Urinary bladder (tissue), 3 donors: ENCODE measurements at regions not wholly inside any gene's neighbourhood (a gene's known extent, or its start where the extent isn't known, plus 50 kb on each side); places are given as distances from the start of the nearest gene placed in this dataset.

Source experiments
- DNase-seq: peaks from one replicate; pipeline ENCODE4 v3.0.0-alpha.2; 2015; ENCODE audit errors: extremely low spot score
- H3K27ac ChIP-seq: one replicate; pipeline ENCODE4 v1.5.1; 2013; ENCODE audit warnings: low read depth, mild to moderate bottlenecking, moderate library complexity
- H3K36me3 ChIP-seq: one replicate; pipeline ENCODE4 v1.6.1; 2013; ENCODE audit warnings: mild to moderate bottlenecking, moderate library complexity; ENCODE audit not compliant: insufficient read depth
- H3K4me1 ChIP-seq: one replicate; pipeline ENCODE4 v1.6.1; 2013; ENCODE audit warnings: mild to moderate bottlenecking, moderate library complexity; ENCODE audit not compliant: insufficient read depth
- H3K4me3 ChIP-seq: one replicate; pipeline ENCODE4 v1.5.1; 2013; ENCODE audit warnings: low read depth, low read length
- WGBS: extraction: QIAGEN DNeasy Blood & Tissue Kit; methylation state at CpG from one replicate; pipeline ENCODE4 v1.1.7; 2013; 5-methylcytosine and 5-hydroxymethylcytosine counted together
- donor health status: healthy with polysubstance abuse.
- donor health status: healthy.

DNA sequence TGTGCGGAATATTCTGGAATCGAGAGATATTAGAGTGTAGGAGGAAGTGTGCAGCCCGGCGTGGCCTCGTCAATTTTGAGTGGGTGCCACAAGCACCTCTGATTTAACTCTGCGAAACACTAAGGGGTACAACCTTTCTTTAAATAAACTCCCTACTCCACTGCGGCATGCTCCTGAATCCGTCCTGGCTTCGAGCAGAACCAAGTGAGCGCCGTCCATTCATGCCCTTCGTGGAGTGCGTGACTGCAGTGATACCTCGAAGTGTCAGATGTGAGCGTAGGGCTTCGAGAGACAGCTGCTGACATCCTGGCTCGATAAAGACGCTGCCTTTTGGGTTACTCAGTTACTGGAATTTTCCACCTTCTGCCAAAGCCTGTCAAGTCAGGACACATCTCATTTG, 128.8 kb downstream of the FOXL1 start:
- 89% methylated on average over 18 of the region's 18 CpGs for WGBS
- no peak for DNase-seq
- no peak overlapping the region for H3K27ac ChIP-seq

DNA sequence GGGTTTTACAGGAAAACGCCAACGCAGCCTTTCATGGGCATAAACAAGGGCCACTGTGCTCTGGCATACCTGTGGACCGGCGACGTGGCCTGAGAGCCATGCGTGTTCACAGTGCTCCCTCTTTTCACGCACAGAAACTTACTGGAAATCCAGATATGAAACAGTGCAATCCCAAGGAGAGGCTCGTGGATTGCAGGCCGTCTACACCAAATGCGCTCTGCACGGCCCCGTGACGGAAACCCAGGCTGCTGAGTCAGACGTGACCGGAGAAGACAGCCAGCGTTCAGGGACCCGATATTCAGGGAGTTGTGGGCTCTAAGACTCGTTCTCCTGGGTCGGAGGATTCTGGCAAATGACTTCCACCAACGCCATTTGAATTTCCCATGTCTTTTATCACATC, 129.2 kb downstream of the FOXL1 start:
- H3K36me3 ChIP-seq = no peaks in the 10 kb centered on the region
- H3K27ac ChIP-seq = no peak overlapping the region
- no peak overlapping the region for H3K4me3 ChIP-seq
- H3K4me1 ChIP-seq = no peaks in the 10 kb centered on the region
- 87% methylated on average over 20 of the region's 20 CpGs for WGBS
- DNase-seq = no peak

More for the DNA sequence above, 128.8 kb downstream of the FOXL1 start:
- Histone ChIP-seq H3K4me1 (no peaks in the 10 kb centered on the region), H3K36me3 (no peaks in the 10 kb centered on the region), H3K4me3 (no peak overlapping the region)

DNA sequence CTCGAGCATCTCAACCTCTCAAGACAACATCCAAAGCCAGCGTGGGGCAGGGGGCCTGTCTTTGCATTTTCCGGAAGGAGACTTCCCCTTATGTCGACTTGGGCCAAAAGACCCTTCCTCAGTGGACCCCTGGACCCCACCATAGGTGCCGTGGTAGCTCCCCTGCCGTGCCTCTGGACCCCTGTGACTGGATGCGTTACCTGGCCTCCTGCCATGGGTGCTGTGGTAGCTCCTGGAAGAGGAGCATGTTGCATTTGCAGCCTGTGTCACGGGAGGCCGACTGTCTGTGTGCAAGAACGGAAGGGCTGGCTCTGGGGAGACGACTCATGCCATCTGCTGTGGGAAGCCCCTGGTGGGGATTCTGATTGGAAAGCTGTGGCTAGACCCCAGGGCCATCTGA, 130.1 kb downstream of the FOXL1 start:
- no peaks in the 10 kb centered on the region for H3K4me1 ChIP-seq
- no peak overlapping the region for H3K4me3 ChIP-seq
- no peak for DNase-seq
- 77% methylated on average over 11 of the region's 11 CpGs for WGBS
- no peak overlapping the region for H3K27ac ChIP-seq
- H3K36me3 ChIP-seq = no peaks in the 10 kb centered on the region

DNA sequence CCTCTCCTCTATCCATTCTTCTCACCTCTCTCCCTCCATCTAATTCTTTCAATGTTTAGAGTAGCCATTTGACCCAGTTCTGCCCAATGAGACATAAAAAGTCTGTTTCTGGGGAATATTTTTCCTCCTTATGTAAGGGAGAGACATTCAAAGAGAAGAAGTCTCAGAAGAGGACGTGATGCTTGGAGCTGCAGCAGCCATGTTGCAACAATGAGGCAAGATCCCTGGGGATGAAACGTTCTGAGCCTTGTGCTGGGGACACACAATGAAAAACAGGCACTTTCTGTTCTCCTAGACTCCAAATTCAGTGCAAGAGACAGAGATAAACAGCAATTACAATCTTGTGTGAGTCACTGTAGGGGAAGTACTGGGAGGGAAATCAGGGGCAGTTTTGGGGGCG, 130.8 kb downstream of the FOXL1 start:
- H3K4me1 ChIP-seq = no peaks in the 10 kb centered on the region
- no peaks in the 10 kb centered on the region for H3K36me3 ChIP-seq
- no peak for DNase-seq
- H3K4me3 ChIP-seq = no peak overlapping the region
- WGBS = 82% methylated on average over 3 of the region's 3 CpGs
- H3K27ac ChIP-seq = no peak overlapping the region

DNA sequence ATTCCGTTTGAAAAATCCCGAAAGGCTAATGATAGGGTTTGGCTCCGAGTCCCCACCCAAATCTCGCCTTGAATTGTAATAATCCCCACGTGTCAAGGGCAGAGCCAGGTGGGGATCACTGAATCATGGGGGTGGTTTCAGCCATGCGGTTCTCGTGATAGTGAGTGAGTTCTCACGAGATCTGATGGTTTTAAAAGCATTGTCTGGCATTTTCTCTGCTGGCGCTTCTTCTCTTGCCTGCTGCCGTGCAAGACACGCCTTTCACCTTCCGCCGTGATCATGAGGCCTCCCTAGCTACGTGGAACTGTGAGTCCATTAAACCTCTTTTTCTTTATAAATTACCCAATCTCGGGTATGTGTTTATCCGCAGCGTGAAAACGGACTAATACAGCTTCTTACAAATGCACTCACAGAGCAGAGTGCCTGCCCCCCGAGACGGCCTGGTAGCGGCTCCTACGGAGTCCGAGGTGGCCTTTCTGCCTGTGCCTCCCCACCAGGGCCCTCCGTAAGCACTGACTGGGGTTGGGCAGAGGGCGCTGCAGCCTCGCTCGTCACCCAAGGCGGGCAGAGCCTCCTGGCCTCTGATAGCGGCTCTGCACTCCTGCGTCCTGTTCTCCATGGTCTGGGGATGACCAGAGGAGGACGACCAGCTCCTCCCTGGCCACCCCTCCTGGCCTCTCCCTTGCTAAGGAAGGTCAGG, 131.7 kb downstream of the FOXL1 start:
- 80% methylated on average over 31 of the region's 31 CpGs for WGBS
- no peak for DNase-seq
- Histone ChIP-seq H3K4me3 (no peak overlapping the region), H3K27ac (no peak overlapping the region), H3K4me1 (no peaks in the 10 kb centered on the region), H3K36me3 (no peaks in the 10 kb centered on the region)

DNA sequence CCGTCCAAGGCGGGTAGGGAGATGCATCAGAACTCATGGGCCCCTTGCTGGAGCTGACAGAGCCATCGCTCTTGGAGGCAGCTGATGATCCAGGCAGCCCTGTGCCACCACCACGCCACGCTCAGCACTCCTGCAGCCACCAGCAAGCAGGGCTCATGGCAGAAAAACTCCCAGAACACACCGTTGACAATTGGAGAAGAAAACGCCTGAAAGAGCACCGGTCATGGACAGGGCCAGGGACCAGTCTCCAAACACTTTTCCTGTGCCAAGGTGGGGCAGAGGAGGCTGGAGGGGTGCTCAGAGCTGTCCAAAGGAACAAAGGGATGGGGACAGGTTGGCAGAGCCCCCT, 132.2 kb downstream of the FOXL1 start:
- Histone ChIP-seq H3K4me1 (no peaks in the 10 kb centered on the region), H3K27ac (no peak overlapping the region), H3K36me3 (no peaks in the 10 kb centered on the region), H3K4me3 (no peak overlapping the region)
- no peak for DNase-seq
- WGBS = 72% methylated on average over 8 of the region's 8 CpGs

DNA sequence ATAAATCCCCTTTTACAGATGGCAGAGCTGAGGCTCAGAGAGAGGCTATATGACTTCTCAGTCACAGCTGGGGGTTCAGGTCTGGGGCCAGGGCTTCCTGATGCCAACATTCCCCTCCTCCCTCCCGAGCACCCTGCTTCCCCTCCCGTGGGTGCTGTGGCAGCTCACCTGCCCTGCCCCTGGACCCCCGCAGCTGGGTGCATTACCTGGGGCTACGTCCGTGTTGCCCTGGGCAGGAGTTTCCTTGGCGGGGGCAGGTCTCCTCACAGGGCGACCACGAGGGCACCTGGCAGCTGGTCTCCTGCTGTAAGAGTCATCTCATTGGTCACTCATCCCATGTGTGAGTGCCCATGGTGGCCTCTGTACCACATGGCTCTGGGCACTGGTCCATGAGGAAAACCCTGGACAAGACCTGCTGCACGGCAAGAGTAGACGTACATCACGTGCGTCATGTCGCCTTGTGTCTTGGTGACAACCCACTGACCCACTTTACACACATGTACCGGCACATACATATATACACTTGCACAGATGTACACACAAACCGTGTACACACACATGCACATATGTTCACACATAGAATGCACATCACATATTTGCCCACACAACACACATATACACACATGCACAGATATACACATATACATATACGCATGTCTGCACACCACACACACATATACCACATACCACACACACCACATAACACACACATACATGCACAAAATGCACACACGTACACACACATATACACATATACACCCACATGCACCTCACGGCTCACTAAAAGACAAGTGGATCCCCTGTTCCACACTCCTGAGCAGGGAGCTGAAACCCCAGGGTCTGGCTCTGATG, 134.0 kb downstream of the FOXL1 start:
- no peaks in the 10 kb centered on the region for H3K4me1 ChIP-seq
- WGBS = 91% methylated on average over 18 of the region's 18 CpGs
- no peak overlapping the region for H3K27ac ChIP-seq
- H3K4me3 ChIP-seq = no peak overlapping the region
- H3K36me3 ChIP-seq = no peaks in the 10 kb centered on the region
- DNase-seq = no peak

DNA sequence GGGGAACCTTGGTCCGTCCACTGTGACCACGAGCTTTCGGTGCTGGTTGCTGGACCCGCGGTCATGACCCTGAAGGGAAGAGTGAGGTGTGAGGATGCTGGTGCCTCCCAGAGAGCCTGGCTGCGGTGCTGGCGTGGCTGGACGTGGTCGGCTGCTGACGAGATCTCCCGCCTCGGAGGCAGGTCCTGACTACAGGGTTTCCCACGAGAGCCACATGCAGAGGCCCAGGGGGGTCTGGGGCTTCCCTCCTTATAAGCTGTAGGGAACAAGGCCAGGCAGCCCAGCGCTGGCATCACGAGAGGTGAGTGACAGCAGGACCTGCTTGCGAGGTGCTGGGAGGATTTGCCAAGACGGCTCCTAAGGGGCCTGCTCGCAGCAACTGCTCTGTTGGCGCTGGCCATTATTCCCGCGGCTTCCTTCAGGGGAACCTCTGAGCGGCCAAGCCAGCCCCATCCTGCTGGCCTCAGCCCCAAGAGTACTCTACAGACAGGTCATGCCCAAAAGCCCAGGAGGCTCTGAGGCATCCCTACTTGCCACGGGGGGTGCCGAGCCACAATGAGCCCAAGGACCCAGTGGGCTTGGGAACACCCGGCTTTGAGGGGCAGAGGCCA, 134.8 kb downstream of the FOXL1 start:
- Histone ChIP-seq H3K27ac (no peak overlapping the region), H3K36me3 (no peaks in the 10 kb centered on the region), H3K4me1 (no peaks in the 10 kb centered on the region), H3K4me3 (no peak overlapping the region)
- 80% methylated on average over 25 of the region's 25 CpGs for WGBS
- DNase-seq = no peak

DNA sequence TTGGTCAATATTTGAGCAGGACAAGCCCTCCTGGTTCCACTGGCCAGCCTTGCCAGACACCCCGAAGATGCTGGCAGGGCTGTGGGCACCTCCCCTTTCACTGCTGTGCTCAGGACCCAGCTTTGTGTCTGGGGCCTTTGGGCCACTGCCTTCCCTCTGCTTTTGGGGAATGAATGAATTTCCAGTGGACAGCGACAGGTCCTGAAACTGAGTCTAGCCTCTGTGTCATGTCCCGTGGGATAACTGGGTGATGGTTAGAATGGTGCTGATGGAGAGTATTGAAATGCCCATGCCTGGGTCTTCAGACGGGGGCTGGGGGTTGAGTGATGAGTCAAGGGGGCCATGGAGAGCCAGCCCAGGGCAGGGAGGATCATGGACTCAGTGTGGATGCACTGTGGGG, 135.8 kb downstream of the FOXL1 start:
- no peak for DNase-seq
- H3K4me3 ChIP-seq = no peak overlapping the region
- H3K4me1 ChIP-seq = no peaks in the 10 kb centered on the region
- 57% methylated on average over 4 of the region's 4 CpGs for WGBS
- H3K36me3 ChIP-seq = no peaks in the 10 kb centered on the region
- H3K27ac ChIP-seq = no peak overlapping the region

DNA sequence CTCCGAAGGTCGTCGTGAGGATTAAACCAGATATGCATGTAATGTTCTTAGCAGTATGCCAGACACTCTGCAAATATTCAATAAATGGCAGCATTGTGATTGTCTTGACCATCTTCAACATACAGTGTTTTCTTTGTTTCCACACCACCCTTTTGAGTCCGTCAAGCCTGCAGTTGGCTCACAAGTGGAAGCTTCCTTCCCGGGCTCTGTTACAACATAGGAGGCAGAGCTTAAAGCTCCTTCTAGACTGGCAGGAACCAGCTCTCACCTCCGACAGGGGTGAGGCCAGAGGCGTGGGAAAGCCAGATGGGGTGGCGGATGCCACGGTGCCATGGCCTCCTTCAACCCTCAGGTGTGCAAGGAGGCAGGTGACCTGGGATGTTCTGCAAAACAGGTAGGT, 138.3 kb downstream of the FOXL1 start:
- H3K27ac ChIP-seq = no peak overlapping the region

DNA sequence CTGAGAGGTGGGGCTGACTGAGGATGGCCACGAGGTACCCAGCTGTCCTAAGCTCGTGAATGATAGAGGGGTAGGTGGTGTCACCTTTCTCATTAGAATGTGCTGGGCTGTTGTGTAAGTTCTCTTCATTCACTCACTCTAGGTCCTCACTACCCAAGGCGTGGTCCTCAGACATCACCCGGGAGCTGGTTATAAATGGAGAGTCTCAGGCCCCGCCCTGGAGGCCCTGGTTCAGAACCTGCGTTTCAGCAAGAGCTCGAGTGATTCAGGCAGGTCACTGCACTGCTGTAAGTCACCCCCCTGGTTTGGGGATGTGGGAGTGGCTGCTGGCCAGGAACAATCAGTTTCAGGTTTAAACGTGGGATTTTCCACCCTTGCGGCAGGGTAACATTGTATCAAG, 139.8 kb downstream of the FOXL1 start:
- no peak for DNase-seq
- H3K27ac ChIP-seq = no peak overlapping the region
- no peaks in the 10 kb centered on the region for H3K36me3 ChIP-seq
- 35% methylated on average over 9 of the region's 9 CpGs for WGBS
- no peak overlapping the region for H3K4me3 ChIP-seq
- no peaks in the 10 kb centered on the region for H3K4me1 ChIP-seq

More for the DNA sequence above, 138.3 kb downstream of the FOXL1 start:
- no peaks in the 10 kb centered on the region for H3K4me1 ChIP-seq
- no peak overlapping the region for H3K4me3 ChIP-seq
- DNase-seq = no peak
- WGBS = 65% methylated on average over 9 of the region's 9 CpGs
- H3K36me3 ChIP-seq = no peaks in the 10 kb centered on the region

DNA sequence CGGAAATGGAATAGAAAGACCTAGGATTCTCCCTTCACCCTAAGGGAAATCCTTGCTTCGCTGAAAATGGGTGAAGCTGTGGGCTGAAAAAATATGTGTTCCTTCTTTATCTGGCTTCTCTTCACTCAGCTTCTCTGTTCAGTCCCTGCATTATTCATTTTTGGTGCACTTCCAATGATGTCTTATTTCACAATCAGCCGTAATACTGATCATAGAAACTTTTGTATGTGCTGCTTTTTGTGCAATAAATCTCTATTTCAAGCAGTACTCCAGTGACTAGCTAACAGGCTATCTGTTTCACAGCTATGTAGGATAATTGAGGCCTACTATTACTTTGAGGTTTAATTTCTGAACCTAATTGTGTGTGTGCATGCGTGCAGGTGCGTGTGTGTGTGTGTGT, 144.6 kb downstream of the FOXL1 start:
- Histone ChIP-seq H3K27ac (no peak overlapping the region), H3K4me1 (no peaks in the 10 kb centered on the region), H3K4me3 (no peak overlapping the region), H3K36me3 (no peaks in the 10 kb centered on the region)
- 81% methylated on average over 5 of the region's 5 CpGs for WGBS
- DNase-seq = no peak

DNA sequence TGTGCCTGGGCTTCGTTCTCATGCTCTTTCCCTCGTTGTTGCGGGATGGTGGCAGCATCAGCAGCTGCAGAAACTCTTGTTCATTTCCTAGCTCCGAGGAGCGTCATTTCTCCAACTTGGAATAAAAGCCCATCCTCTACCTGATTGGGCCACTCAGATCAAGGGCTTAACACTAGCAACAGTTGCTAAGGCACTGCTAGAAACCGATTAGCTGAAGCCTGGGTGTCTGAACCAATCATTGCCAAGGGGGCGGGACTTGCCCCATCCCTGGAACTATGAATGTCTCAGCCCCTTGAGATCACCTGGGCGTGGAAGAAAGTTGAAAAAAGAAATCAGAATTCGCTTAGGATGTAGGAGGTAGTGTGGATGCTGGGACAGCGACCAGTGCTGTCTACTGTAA, 145.3 kb downstream of the FOXL1 start:
- H3K36me3 ChIP-seq = no peaks in the 10 kb centered on the region
- no peak overlapping the region for H3K4me3 ChIP-seq
- no peak for DNase-seq
- H3K4me1 ChIP-seq = no peaks in the 10 kb centered on the region
- H3K27ac ChIP-seq = no peak overlapping the region
- 69% methylated on average over 10 of the region's 10 CpGs for WGBS

DNA sequence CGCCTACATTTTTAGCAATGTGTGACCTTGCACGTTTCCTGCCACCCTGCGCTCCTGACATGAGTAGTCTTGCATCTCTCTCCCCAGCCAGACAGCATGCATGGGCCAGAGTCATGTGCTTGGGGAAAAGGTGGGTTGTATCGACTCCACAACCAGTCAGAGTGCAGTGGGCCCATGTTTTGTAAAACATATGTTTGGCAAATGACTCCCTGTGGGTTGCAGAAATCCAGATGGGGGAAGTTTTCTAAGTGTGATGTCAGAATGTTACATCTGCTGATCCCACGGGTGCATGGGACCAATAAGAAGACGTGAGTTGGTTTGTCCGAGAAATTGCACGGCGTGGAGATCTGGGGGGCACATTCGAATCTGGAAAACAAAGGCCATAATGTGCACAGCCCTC, 147.1 kb downstream of the FOXL1 start:
- no peak for DNase-seq
- Histone ChIP-seq H3K36me3 (no peaks in the 10 kb centered on the region), H3K4me1 (no peaks in the 10 kb centered on the region), H3K27ac (no peak overlapping the region), H3K4me3 (no peak overlapping the region)
- 75% methylated on average over 10 of the region's 10 CpGs for WGBS
